Lower leg skin (tissue), 3 donors: ENCODE measurements at regions not wholly inside any gene's neighbourhood (a gene's known extent, or its start where the extent isn't known, plus 50 kb on each side); places are given as distances from the start of the nearest gene placed in this dataset.

Experiments used
- POLR2A ChIP-seq, 2 donors: fragments of 450-650 bp; IDR thresholded peaks; one replicate each; pipeline ENCODE4 v1.6.1; 2016 to 2017; ENCODE audit warnings: antibody characterized with exemption in 2 of 2, mild to moderate bottlenecking in 1 of 2, moderate library complexity in 1 of 2
- TF ChIP-seq, protein P1 (sequence below), 3 donors: fragments of 450-650 bp; IDR thresholded peaks; one replicate each; pipeline ENCODE4 v1.5.1; 2016; ENCODE audit warnings: antibody characterized with exemption in 3 of 3, mild to moderate bottlenecking in 3 of 3, moderate library complexity in 2 of 3

GRCh38 chr9:126058011-126058531 lies 268.6 kb upstream of the MVB12B start:
- no peak for TF ChIP-seq POLR2A (IDR thresholded peaks at IDR 0.05)
- TF ChIP-seq, protein P1, sequence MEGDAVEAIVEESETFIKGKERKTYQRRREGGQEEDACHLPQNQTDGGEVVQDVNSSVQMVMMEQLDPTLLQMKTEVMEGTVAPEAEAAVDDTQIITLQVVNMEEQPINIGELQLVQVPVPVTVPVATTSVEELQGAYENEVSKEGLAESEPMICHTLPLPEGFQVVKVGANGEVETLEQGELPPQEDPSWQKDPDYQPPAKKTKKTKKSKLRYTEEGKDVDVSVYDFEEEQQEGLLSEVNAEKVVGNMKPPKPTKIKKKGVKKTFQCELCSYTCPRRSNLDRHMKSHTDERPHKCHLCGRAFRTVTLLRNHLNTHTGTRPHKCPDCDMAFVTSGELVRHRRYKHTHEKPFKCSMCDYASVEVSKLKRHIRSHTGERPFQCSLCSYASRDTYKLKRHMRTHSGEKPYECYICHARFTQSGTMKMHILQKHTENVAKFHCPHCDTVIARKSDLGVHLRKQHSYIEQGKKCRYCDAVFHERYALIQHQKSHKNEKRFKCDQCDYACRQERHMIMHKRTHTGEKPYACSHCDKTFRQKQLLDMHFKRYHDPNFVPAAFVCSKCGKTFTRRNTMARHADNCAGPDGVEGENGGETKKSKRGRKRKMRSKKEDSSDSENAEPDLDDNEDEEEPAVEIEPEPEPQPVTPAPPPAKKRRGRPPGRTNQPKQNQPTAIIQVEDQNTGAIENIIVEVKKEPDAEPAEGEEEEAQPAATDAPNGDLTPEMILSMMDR (IDR thresholded peaks at IDR 0.05) = no peak
